H1 (cell line): ENCODE measurements at regions not wholly inside any gene's neighbourhood (a gene's known extent, or its start where the extent isn't known, plus 50 kb on each side); places are given as distances from the start of the nearest gene placed in this dataset.

Experiments used
- CTCF ChIA-PET: fragments of 300-600 bp; sonication (Branson Sonifier 250); formaldehyde crosslinking; loops from one replicate; lab custom pipeline; 2021; ENCODE audit not compliant: partially characterized antibody; lab: Charles Lee
- POLR2A ChIA-PET: fragments of 300-600 bp; sonication (Branson Sonifier 250); formaldehyde crosslinking; loops from one replicate; lab custom pipeline; 2021; ENCODE audit warnings: inconsistent platforms; ENCODE audit not compliant: partially characterized antibody; lab: Charles Lee
- DNase-seq, 2 experiments: peaks; one replicate each; pipeline versions ENCODE4 v3.0.0 to v3.0.0-alpha.2; 2010 to 2022; ENCODE audit warnings: low spot score in 2 of 2, low read depth in 1 of 2, mixed read lengths in 1 of 2
- FAIRE-seq: peaks from 2 replicates; lab custom pipeline; 2011; peaks lifted over from hg19 to GRCh38; lab: Jason Lieb, UNC
- H2AFZ ChIP-seq: 2 replicates; pipeline ENCODE4 v1.8.1; 2012; ENCODE audit warnings: low read length, inconsistent platforms
- H2AK5ac ChIP-seq: 2 replicates; pipeline ENCODE4 v1.6.1; 2013; ENCODE audit warnings: low read depth, low read length
- H2BK120ac ChIP-seq: replicated peaks from 2 replicates; pipeline ENCODE3; 2013; ENCODE audit warnings: low read depth, low read length, inconsistent platforms
- H2BK12ac ChIP-seq: 2 replicates; pipeline ENCODE4 v1.6.1; 2013; ENCODE audit warnings: low read depth, low read length
- H2BK15ac ChIP-seq: 2 replicates; pipeline ENCODE4 v1.6.1; 2013; ENCODE audit warnings: low read length
- H2BK20ac ChIP-seq: 2 replicates; pipeline ENCODE4 v1.6.1; 2013; ENCODE audit warnings: low read length
- H2BK5ac ChIP-seq: 2 replicates; pipeline ENCODE4 v1.6.1; 2013; ENCODE audit warnings: low read depth, low read length
- H3K14ac ChIP-seq: 2 replicates; pipeline ENCODE4 v1.6.1; 2013; ENCODE audit warnings: inconsistent platforms; ENCODE audit not compliant: insufficient read length
- H3K18ac ChIP-seq: 2 replicates; pipeline ENCODE4 v1.6.1; 2013; ENCODE audit warnings: low read length; ENCODE audit errors: extremely low read depth
- H3K23ac ChIP-seq: 2 replicates; pipeline ENCODE4 v1.6.1; 2013; ENCODE audit warnings: inconsistent platforms; ENCODE audit not compliant: insufficient read length
- H3K23me2 ChIP-seq: 2 replicates; pipeline ENCODE4 v1.6.1; 2013; ENCODE audit warnings: low read depth, low read length
- H3K27ac ChIP-seq: 2 replicates; pipeline ENCODE4 v1.6.1; 2011; ENCODE audit warnings: low read depth, low read length, inconsistent platforms
- H3K27me3 ChIP-seq, 4 experiments: replicated peaks in 1 of 4; 1 replicate in 1 of 4; 2 replicates in 3 of 4; pipeline versions ENCODE4 v1.6.1 to v1.8.1; 2011 to 2013; ENCODE audit warnings: low read length in 3 of 4, mild to moderate bottlenecking in 3 of 4, inconsistent platforms in 2 of 4, mixed read lengths in 2 of 4, moderate library complexity in 1 of 4; ENCODE audit not compliant: control insufficient read depth in 3 of 4, insufficient read depth in 3 of 4; ENCODE audit errors: extremely low read depth in 1 of 4
- H3K36me3 ChIP-seq, 4 experiments: 2 replicates each; pipeline versions ENCODE4 v1.6.1 to v1.8.1; 2011 to 2013; ENCODE audit warnings: mild to moderate bottlenecking in 4 of 4, low read length in 3 of 4, moderate library complexity in 2 of 4, control low read depth in 1 of 4, inconsistent platforms in 1 of 4; ENCODE audit not compliant: insufficient read depth in 4 of 4, control insufficient read depth in 2 of 4
- H3K4ac ChIP-seq: replicated peaks from 2 replicates; pipeline ENCODE3; 2013; ENCODE audit warnings: low read length, low read depth, mixed read lengths, inconsistent platforms; ENCODE audit not compliant: insufficient read length
- H3K4me1 ChIP-seq, 4 experiments: replicated peaks in 1 of 4; 1 replicate in 1 of 4; 2 replicates in 3 of 4; pipeline versions ENCODE4 v1.6.1 to v1.8.1; 2011 to 2013; ENCODE audit warnings: low read length in 3 of 4, inconsistent platforms in 2 of 4, mixed read lengths in 1 of 4; ENCODE audit not compliant: insufficient read depth in 4 of 4, control insufficient read depth in 3 of 4
- H3K4me2 ChIP-seq, 2 experiments: 2 replicates each; pipeline versions ENCODE4 v1.6.1 to v1.8.1; 2011 to 2013; ENCODE audit warnings: low read depth in 2 of 2, low read length in 2 of 2, control low read depth in 1 of 2, inconsistent platforms in 1 of 2, mild to moderate bottlenecking in 1 of 2; ENCODE audit not compliant: insufficient read depth in 1 of 2
- H3K4me3 ChIP-seq, 4 experiments: fragments of 200-600, 300-600 bp in 1 of 4; sonication (generic), shearing (Covaris generic), sonication (Bioruptor Twin) in 1 of 4; 2 replicates each; pipeline versions ENCODE4 v1.5.1 to v1.8.1; 2011 to 2016; ENCODE audit warnings: low read length in 4 of 4, low read depth in 3 of 4, control low read depth in 2 of 4, inconsistent platforms in 2 of 4, mild to moderate bottlenecking in 2 of 4, mixed read lengths in 1 of 4, moderate library complexity in 1 of 4; ENCODE audit not compliant: insufficient read depth in 2 of 4; ENCODE audit errors: extremely low read depth in 1 of 4
- H3K56ac ChIP-seq: replicated peaks from 2 replicates; pipeline ENCODE3; 2013; ENCODE audit warnings: low read depth, mild to moderate bottlenecking, mixed read lengths, low read length, inconsistent platforms; ENCODE audit not compliant: insufficient read length
- H3K79me1 ChIP-seq: 2 replicates; pipeline ENCODE4 v1.6.1; 2013; ENCODE audit warnings: low read depth, low read length, control low read depth
- H3K79me2 ChIP-seq, 2 experiments: 2 replicates each; pipeline versions ENCODE4 v1.6.1 to v1.8.1; 2012 to 2013; ENCODE audit warnings: low read length in 2 of 2, mild to moderate bottlenecking in 2 of 2, inconsistent platforms in 1 of 2; ENCODE audit not compliant: insufficient read depth in 2 of 2, control insufficient read depth in 1 of 2
- H3K9ac ChIP-seq, 4 experiments: replicated peaks in 1 of 4; 1 replicate in 1 of 4; 2 replicates in 3 of 4; pipeline versions ENCODE4 v1.6.1 to v1.8.1; 2011 to 2013; ENCODE audit warnings: low read depth in 3 of 4, low read length in 3 of 4, control low read depth in 2 of 4, mild to moderate bottlenecking in 2 of 4, moderate library complexity in 2 of 4, inconsistent platforms in 1 of 4; ENCODE audit errors: extremely low read depth in 1 of 4
- H3K9me3 ChIP-seq, 2 experiments: 2 replicates each; pipeline versions ENCODE4 v1.6.1 to v1.8.1; 2012 to 2013; ENCODE audit warnings: mild to moderate bottlenecking in 2 of 2, moderate library complexity in 2 of 2, control low read depth in 1 of 2, inconsistent platforms in 1 of 2, low read depth in 1 of 2, low read length in 1 of 2, mixed read lengths in 1 of 2; ENCODE audit not compliant: insufficient read depth in 2 of 2
- H4K20me1 ChIP-seq, 2 experiments: replicated peaks in 1 of 2; 2 replicates each; pipeline versions ENCODE3 to v1.8.1; 2011 to 2013; ENCODE audit warnings: inconsistent platforms in 2 of 2, low read length in 2 of 2, mild to moderate bottlenecking in 1 of 2; ENCODE audit not compliant: insufficient read depth in 2 of 2, control insufficient read depth in 1 of 2
- H4K5ac ChIP-seq: 2 replicates; pipeline ENCODE4 v1.6.1; 2013; ENCODE audit warnings: low read length, low read depth, mixed read lengths, inconsistent platforms; ENCODE audit not compliant: insufficient read length
- H4K8ac ChIP-seq: 2 replicates; pipeline ENCODE4 v1.8.0; 2013; ENCODE audit warnings: mild to moderate bottlenecking, moderate library complexity, low read length, inconsistent platforms; ENCODE audit not compliant: insufficient read depth; ENCODE audit errors: extremely low read depth
- H4K91ac ChIP-seq: replicated peaks from 2 replicates; pipeline ENCODE3; 2013; ENCODE audit warnings: low read length, mixed read lengths, inconsistent platforms; ENCODE audit not compliant: insufficient read length
- WGBS, 2 experiments: shearing (Covaris generic) in 1 of 2; methylation state at CpG; one replicate each; pipeline versions ENCODE4 v1.1.6 to v1.1.7; 2013 to 2015; ENCODE audit warnings: low lambda C conversion rate in 2 of 2, mixed read lengths in 2 of 2, inconsistent platforms in 1 of 2, low coverage in 1 of 2, missing lambda C conversion rate in 1 of 2; ENCODE audit not compliant: insufficient replicate concordance in 2 of 2, insufficient coverage in 1 of 2, insufficient read length in 1 of 2; ENCODE audit errors: extremely low coverage in 1 of 2, missing lambda C conversion rate in 1 of 2; 5-methylcytosine and 5-hydroxymethylcytosine counted together
- TF ChIP-seq, protein P1 (sequence below): fragments of 300-600 bp; sonication (generic); IDR thresholded peaks from 2 replicates; pipeline ENCODE4 v1.7.1; 2012; ENCODE audit warnings: low read length, moderate library complexity, mild to moderate bottlenecking, inconsistent platforms; ENCODE audit not compliant: insufficient replicate concordance

DNA sequence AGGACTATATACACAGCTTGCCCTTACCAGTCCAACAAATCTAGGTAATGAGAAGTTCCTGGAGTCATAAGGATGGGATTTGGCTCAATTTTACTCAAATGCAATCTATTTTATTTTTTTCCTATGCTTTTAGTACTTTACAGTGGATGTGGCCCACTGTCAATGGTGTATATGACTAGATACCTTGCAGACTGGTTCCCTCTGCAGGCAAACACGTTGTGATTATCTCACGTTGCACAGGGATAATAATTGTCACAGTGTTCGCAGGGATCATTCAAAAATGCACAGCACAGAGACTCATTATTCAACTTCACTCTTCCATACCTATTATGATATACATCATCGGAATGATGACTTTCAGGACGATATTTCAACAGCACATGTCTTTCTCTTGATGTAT lies 359.7 kb downstream of the MBD2 start:
- H3K4me1 ChIP-seq = no peaks in the 10 kb centered on the region
- H2BK15ac ChIP-seq = no peak overlapping the region
- DNase-seq (no peak), FAIRE-seq (no peak)
- H4K8ac ChIP-seq = no peak overlapping the region
- no peak overlapping the region for H2BK5ac ChIP-seq
- H3K4me3 ChIP-seq = no peak overlapping the region
- H3K79me1 ChIP-seq = no peaks in the 10 kb centered on the region
- no peaks in the 10 kb centered on the region; the same call in 1 of the 2 replicates for H3K23me2 ChIP-seq
- no peak overlapping the region for H4K5ac ChIP-seq
- H3K4ac ChIP-seq = no peak overlapping the region
- no peaks in the 10 kb centered on the region for H3K27me3 ChIP-seq
- no peak overlapping the region for H4K91ac ChIP-seq
- H3K23ac ChIP-seq = no peak overlapping the region
- ChIA-PET CTCF (interaction anchor here (0.7 to 1.4 kb wide), 2 partner anchors 158 to 165 kb away, joined by 4 to 8 read pairs; no protein-coding TSS in a partner anchor), POLR2A (no interaction called here)
- no peak overlapping the region for H3K18ac ChIP-seq
- H3K9me3 ChIP-seq = no peaks in the 10 kb centered on the region
- H3K27ac ChIP-seq = no peak overlapping the region
- no peak overlapping the region for H2BK120ac ChIP-seq
- H3K79me2 ChIP-seq = no peaks in the 10 kb centered on the region
- H3K14ac ChIP-seq = no peak overlapping the region
- no peak overlapping the region for H2BK12ac ChIP-seq
- no peak overlapping the region for H3K56ac ChIP-seq
- no peak overlapping the region for H3K4me2 ChIP-seq
- no peak overlapping the region for H2BK20ac ChIP-seq
- no peaks in the 10 kb centered on the region for H4K20me1 ChIP-seq
- H2AFZ ChIP-seq = no peak overlapping the region
- H2AK5ac ChIP-seq = no peak overlapping the region
- H3K9ac ChIP-seq = no peak overlapping the region
- 74% methylated on average over 5 of the region's 5 CpGs; no CpG with 5 or more reads in 1 of the 2 experiments for WGBS, 2 experiments
- H3K36me3 ChIP-seq = no peaks in the 10 kb centered on the region
- TF ChIP-seq, protein P1, sequence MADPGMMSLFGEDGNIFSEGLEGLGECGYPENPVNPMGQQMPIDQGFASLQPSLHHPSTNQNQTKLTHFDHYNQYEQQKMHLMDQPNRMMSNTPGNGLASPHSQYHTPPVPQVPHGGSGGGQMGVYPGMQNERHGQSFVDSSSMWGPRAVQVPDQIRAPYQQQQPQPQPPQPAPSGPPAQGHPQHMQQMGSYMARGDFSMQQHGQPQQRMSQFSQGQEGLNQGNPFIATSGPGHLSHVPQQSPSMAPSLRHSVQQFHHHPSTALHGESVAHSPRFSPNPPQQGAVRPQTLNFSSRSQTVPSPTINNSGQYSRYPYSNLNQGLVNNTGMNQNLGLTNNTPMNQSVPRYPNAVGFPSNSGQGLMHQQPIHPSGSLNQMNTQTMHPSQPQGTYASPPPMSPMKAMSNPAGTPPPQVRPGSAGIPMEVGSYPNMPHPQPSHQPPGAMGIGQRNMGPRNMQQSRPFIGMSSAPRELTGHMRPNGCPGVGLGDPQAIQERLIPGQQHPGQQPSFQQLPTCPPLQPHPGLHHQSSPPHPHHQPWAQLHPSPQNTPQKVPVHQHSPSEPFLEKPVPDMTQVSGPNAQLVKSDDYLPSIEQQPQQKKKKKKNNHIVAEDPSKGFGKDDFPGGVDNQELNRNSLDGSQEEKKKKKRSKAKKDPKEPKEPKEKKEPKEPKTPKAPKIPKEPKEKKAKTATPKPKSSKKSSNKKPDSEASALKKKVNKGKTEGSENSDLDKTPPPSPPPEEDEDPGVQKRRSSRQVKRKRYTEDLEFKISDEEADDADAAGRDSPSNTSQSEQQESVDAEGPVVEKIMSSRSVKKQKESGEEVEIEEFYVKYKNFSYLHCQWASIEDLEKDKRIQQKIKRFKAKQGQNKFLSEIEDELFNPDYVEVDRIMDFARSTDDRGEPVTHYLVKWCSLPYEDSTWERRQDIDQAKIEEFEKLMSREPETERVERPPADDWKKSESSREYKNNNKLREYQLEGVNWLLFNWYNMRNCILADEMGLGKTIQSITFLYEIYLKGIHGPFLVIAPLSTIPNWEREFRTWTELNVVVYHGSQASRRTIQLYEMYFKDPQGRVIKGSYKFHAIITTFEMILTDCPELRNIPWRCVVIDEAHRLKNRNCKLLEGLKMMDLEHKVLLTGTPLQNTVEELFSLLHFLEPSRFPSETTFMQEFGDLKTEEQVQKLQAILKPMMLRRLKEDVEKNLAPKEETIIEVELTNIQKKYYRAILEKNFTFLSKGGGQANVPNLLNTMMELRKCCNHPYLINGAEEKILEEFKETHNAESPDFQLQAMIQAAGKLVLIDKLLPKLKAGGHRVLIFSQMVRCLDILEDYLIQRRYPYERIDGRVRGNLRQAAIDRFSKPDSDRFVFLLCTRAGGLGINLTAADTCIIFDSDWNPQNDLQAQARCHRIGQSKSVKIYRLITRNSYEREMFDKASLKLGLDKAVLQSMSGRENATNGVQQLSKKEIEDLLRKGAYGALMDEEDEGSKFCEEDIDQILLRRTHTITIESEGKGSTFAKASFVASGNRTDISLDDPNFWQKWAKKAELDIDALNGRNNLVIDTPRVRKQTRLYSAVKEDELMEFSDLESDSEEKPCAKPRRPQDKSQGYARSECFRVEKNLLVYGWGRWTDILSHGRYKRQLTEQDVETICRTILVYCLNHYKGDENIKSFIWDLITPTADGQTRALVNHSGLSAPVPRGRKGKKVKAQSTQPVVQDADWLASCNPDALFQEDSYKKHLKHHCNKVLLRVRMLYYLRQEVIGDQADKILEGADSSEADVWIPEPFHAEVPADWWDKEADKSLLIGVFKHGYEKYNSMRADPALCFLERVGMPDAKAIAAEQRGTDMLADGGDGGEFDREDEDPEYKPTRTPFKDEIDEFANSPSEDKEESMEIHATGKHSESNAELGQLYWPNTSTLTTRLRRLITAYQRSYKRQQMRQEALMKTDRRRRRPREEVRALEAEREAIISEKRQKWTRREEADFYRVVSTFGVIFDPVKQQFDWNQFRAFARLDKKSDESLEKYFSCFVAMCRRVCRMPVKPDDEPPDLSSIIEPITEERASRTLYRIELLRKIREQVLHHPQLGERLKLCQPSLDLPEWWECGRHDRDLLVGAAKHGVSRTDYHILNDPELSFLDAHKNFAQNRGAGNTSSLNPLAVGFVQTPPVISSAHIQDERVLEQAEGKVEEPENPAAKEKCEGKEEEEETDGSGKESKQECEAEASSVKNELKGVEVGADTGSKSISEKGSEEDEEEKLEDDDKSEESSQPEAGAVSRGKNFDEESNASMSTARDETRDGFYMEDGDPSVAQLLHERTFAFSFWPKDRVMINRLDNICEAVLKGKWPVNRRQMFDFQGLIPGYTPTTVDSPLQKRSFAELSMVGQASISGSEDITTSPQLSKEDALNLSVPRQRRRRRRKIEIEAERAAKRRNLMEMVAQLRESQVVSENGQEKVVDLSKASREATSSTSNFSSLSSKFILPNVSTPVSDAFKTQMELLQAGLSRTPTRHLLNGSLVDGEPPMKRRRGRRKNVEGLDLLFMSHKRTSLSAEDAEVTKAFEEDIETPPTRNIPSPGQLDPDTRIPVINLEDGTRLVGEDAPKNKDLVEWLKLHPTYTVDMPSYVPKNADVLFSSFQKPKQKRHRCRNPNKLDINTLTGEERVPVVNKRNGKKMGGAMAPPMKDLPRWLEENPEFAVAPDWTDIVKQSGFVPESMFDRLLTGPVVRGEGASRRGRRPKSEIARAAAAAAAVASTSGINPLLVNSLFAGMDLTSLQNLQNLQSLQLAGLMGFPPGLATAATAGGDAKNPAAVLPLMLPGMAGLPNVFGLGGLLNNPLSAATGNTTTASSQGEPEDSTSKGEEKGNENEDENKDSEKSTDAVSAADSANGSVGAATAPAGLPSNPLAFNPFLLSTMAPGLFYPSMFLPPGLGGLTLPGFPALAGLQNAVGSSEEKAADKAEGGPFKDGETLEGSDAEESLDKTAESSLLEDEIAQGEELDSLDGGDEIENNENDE = no peak
